Loucy (cell line): ENCODE measurements at regions not wholly inside any gene's neighbourhood (a gene's known extent, or its start where the extent isn't known, plus 50 kb on each side); places are given as distances from the start of the nearest gene placed in this dataset.

ENCODE experiments used
- H2AFZ ChIP-seq: fragments of 200-600 bp; sonication (generic); 2 replicates; pipeline ENCODE4 v1.6.0; 2016; ENCODE audit warnings: antibody characterized with exemption, mild to moderate bottlenecking, low read length, moderate library complexity
- H3F3A ChIP-seq: fragments of 200-600 bp; 2 replicates; pipeline ENCODE4 v1.6.0; 2016; ENCODE audit warnings: antibody characterized with exemption, low read depth, mild to moderate bottlenecking
- H3K27me3 ChIP-seq: fragments of 200-600 bp; sonication (generic); 2 replicates; pipeline ENCODE4 v1.6.1; 2014; ENCODE audit warnings: low read length, mild to moderate bottlenecking; ENCODE audit not compliant: insufficient read depth, poor library complexity, severe bottlenecking
- H3K36me3 ChIP-seq: fragments of 200-600 bp; sonication (generic); 2 replicates; pipeline ENCODE4 v1.6.1; 2016; ENCODE audit warnings: low read length; ENCODE audit not compliant: insufficient read depth
- H3K4me1 ChIP-seq: fragments of 200-600 bp; sonication (generic); 2 replicates; pipeline ENCODE4 v1.5.1; 2014; ENCODE audit warnings: low read length, mild to moderate bottlenecking; ENCODE audit not compliant: insufficient read depth, poor library complexity, severe bottlenecking
- H3K4me2 ChIP-seq: fragments of 200-600 bp; sonication (generic); 2 replicates; pipeline ENCODE4 v1.6.0; 2014; ENCODE audit warnings: antibody characterized with exemption, low read length, low read depth, mild to moderate bottlenecking; ENCODE audit not compliant: poor library complexity, severe bottlenecking
- H3K4me3 ChIP-seq: fragments of 200-600 bp; sonication (generic); 2 replicates; pipeline ENCODE4 v1.5.1; 2014; ENCODE audit warnings: low read length, mild to moderate bottlenecking, mixed read lengths; ENCODE audit not compliant: poor library complexity, severe bottlenecking
- H3K79me2 ChIP-seq: fragments of 200-600 bp; sonication (generic); 2 replicates; pipeline ENCODE4 v1.6.1; 2014; ENCODE audit warnings: low read length; ENCODE audit not compliant: insufficient read depth
- H3K9ac ChIP-seq: fragments of 200-600 bp; sonication (generic); 2 replicates; pipeline ENCODE4 v1.6.0; 2014; ENCODE audit warnings: mild to moderate bottlenecking, low read depth, low read length, moderate library complexity; ENCODE audit not compliant: poor library complexity, severe bottlenecking
- H3K9me2 ChIP-seq: fragments of 200-600 bp; sonication (generic); replicated peaks from 2 replicates; pipeline ENCODE4 v1.6.1; 2016; ENCODE audit warnings: low read depth, low read length, mixed read lengths
- H3K9me3 ChIP-seq: fragments of 200-600 bp; sonication (generic); 2 replicates; pipeline ENCODE4 v1.6.1; 2014; ENCODE audit warnings: mild to moderate bottlenecking, antibody characterized with exemption, low read length, low read depth; ENCODE audit not compliant: insufficient read depth
- H4K20me1 ChIP-seq: fragments of 200-600 bp; sonication (generic); 2 replicates; pipeline ENCODE4 v1.6.0; 2014; ENCODE audit warnings: antibody characterized with exemption, low read length, mild to moderate bottlenecking; ENCODE audit not compliant: insufficient read depth, poor library complexity, severe bottlenecking
- EZH2phosphoT487 ChIP-seq: fragments of 200-600 bp; IDR thresholded peaks from 2 replicates; pipeline ENCODE4 v1.6.1; 2018; ENCODE audit warnings: antibody characterized with exemption, mild to moderate bottlenecking, moderate library complexity, borderline replicate concordance
- TF ChIP-seq, protein P1 (sequence below): fragments of 200-600 bp; sonication (generic); conservative IDR thresholded peaks from 2 replicates; pipeline ENCODE4 v1.5.1; 2014; ENCODE audit warnings: mild to moderate bottlenecking, antibody characterized with exemption, low read length

- Histone ChIP-seq H3F3A (peaks cover 6% of the 10 kb centered on the region), H3K79me2 (no peaks in the 10 kb centered on the region), H3K4me2 (peak overlapping the region; percentile 52), H3K4me1 (peaks cover 65% of the 10 kb centered on the region), H2AFZ (no peak overlapping the region), H3K9me2 (no peaks in the 10 kb centered on the region), H3K27me3 (no peaks in the 10 kb centered on the region), H3K36me3 (no peaks in the 10 kb centered on the region), H3K4me3 (no peak overlapping the region), H3K9me3 (no peaks in the 10 kb centered on the region), H4K20me1 (no peaks in the 10 kb centered on the region), H3K9ac (no peak overlapping the region)
- TF ChIP-seq, protein P1, sequence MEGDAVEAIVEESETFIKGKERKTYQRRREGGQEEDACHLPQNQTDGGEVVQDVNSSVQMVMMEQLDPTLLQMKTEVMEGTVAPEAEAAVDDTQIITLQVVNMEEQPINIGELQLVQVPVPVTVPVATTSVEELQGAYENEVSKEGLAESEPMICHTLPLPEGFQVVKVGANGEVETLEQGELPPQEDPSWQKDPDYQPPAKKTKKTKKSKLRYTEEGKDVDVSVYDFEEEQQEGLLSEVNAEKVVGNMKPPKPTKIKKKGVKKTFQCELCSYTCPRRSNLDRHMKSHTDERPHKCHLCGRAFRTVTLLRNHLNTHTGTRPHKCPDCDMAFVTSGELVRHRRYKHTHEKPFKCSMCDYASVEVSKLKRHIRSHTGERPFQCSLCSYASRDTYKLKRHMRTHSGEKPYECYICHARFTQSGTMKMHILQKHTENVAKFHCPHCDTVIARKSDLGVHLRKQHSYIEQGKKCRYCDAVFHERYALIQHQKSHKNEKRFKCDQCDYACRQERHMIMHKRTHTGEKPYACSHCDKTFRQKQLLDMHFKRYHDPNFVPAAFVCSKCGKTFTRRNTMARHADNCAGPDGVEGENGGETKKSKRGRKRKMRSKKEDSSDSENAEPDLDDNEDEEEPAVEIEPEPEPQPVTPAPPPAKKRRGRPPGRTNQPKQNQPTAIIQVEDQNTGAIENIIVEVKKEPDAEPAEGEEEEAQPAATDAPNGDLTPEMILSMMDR = no peak
- no peak for TF ChIP-seq EZH2phosphoT487
These were observed 61.4 kb upstream of the PTPRJ start for GRCh38 chr11:47918882-47919495.

GRCh38 chr11:47918370-47918690 lies 62.0 kb upstream of the PTPRJ start:
- H2AFZ ChIP-seq = 0 out of 2 replicates have a peak overlapping the region, but pooled peaks have one; percentile 18
- no peaks in the 10 kb centered on the region for H3K79me2 ChIP-seq
- peak overlapping the region; percentile 53 for H3K4me2 ChIP-seq
- H3K9ac ChIP-seq = no peak overlapping the region
- H3K27me3 ChIP-seq = no peaks in the 10 kb centered on the region
- H3K36me3 ChIP-seq = no peaks in the 10 kb centered on the region
- H3K9me3 ChIP-seq = no peaks in the 10 kb centered on the region
- TF ChIP-seq, protein P1 = no peak
- no peak for TF ChIP-seq EZH2phosphoT487
- peaks cover 6% of the 10 kb centered on the region for H3F3A ChIP-seq
- peak overlapping the region; percentile 58 for H3K4me3 ChIP-seq
- H3K9me2 ChIP-seq = no peaks in the 10 kb centered on the region
- no peaks in the 10 kb centered on the region for H4K20me1 ChIP-seq
- H3K4me1 ChIP-seq = peaks cover 72% of the 10 kb centered on the region

DNA sequence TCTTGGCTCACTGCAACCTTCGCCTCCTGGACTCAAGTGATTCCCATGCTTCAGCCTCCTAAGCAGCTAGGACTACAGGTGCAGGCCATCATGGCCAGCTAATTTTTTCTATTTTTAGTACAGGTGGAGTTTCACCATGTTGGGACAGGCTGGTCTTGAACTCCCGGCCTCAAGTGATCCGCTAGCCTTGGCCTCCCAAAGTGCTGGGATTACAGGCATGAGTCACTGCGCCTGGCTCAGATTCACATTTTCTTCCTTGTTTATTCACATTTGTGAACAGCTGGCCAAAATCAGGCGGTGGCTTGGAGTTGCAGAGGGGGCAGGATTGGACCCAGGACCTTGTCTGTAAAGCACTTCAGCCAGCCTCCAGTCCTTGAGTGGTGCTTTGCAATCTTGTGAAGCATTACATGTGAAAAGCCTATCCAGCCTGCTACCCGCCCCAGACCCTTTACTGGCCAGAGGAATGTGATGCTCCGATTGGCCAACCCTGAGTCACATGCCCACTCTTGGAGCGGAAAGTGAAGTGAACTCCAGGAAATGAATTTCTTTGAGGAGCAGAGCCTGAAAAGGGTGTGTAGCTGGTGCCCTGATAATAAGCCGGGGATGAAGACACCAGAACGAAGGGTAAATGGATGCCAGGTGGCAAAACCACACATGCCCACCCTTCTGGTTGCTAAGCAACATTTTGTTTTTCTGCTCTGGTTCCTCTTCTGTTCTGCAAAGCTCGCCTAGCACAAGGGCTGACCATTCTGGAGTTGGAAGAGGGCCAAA lies 62.6 kb upstream of the PTPRJ start:
- Histone ChIP-seq H3K9me2 (no peaks in the 10 kb centered on the region), H4K20me1 (no peaks in the 10 kb centered on the region), H3K4me3 (peak overlapping the region; percentile 58), H3K4me2 (peak overlapping the region; percentile 53), H3K36me3 (no peaks in the 10 kb centered on the region), H3K79me2 (no peaks in the 10 kb centered on the region), H3F3A (peaks cover 6% of the 10 kb centered on the region), H2AFZ (0 out of 2 replicates have a peak overlapping the region, but pooled peaks have one; percentile 18), H3K27me3 (no peaks in the 10 kb centered on the region), H3K9me3 (no peaks in the 10 kb centered on the region), H3K4me1 (peaks cover 73% of the 10 kb centered on the region), H3K9ac (no peak overlapping the region)
- no peak for TF ChIP-seq EZH2phosphoT487
- TF ChIP-seq, protein P1 = no peak
